Kidney (tissue), 13 donors: ENCODE measurements at regions not wholly inside any gene's neighbourhood (a gene's known extent, or its start where the extent isn't known, plus 50 kb on each side); places are given as distances from the start of the nearest gene placed in this dataset.
A peak's percentile ranks its signal among the peaks of the same experiment; 100 is the strongest.

Source experiments
- DNase-seq, 5 donors: peaks; one replicate each; pipeline ENCODE4 v3.0.0-alpha.2; 2013 to 2020
- FAIRE-seq: peaks from 2 replicates; lab custom pipeline; 2012; peaks lifted over from hg19 to GRCh38; lab: Jason Lieb, UNC
- H3K27ac ChIP-seq, 2 donors: one replicate each; pipeline ENCODE4 v1.7.0; 2013; ENCODE audit warnings: low read depth in 2 of 2, low read length in 2 of 2, inconsistent platforms in 1 of 2
- H3K27me3 ChIP-seq: one replicate; pipeline ENCODE4 v1.7.1; 2013; ENCODE audit warnings: low read length, inconsistent platforms; ENCODE audit not compliant: control insufficient read depth, insufficient read depth
- H3K36me3 ChIP-seq, 3 donors: one replicate each; pipeline versions ENCODE4 v1.7.0 to v1.7.1; 2013; ENCODE audit warnings: low read length in 3 of 3, control low read depth in 1 of 3, inconsistent platforms in 1 of 3; ENCODE audit not compliant: insufficient read depth in 3 of 3, control insufficient read depth in 2 of 3
- H3K4me1 ChIP-seq, 3 donors: one replicate each; pipeline versions ENCODE4 v1.7.0 to v1.7.1; 2013; ENCODE audit warnings: low read length in 3 of 3, inconsistent platforms in 1 of 3, low read depth in 1 of 3; ENCODE audit not compliant: control insufficient read depth in 2 of 3, insufficient read depth in 2 of 3
- H3K4me3 ChIP-seq, 3 donors: one replicate each; pipeline versions ENCODE4 v1.7.0 to v1.8.1; 2013; ENCODE audit warnings: low read length in 3 of 3, control low read depth in 1 of 3, inconsistent platforms in 1 of 3
- H3K9ac ChIP-seq, 3 donors: one replicate each; pipeline versions ENCODE4 v1.7.0 to v1.7.1; 2013; ENCODE audit warnings: low read length in 3 of 3, control low read depth in 1 of 3, inconsistent platforms in 1 of 3
- H3K9me3 ChIP-seq, 3 donors: one replicate each; pipeline versions ENCODE4 v1.7.0 to v1.7.1; 2013; ENCODE audit warnings: low read length in 3 of 3, control low read depth in 1 of 3, inconsistent platforms in 1 of 3; ENCODE audit not compliant: control insufficient read depth in 2 of 3, insufficient read depth in 1 of 3
- CTCF ChIP-seq: IDR thresholded peaks from 3 replicates; pipeline ENCODE4 v1.5.1; 2012; ENCODE audit warnings: mild to moderate bottlenecking, moderate library complexity, borderline replicate concordance; ENCODE audit not compliant: insufficient read depth; ENCODE audit errors: extremely low read depth
- intact Hi-C: fragments of 100-400 bp; cut with DNase I; formaldehyde crosslinking; loops from one replicate; pipeline ENCODE4 v1.11.1; 2022
- donor health status: control.
- donor health status: control.
- donor health status: control.
- donor health status: control.
- donor health status: control.
- donor health status: DM: yes; HTN: yes; CAD: no.
- donor health status: Normal renal cell carcinoma (clear cell type).

- Histone ChIP-seq H3K9me3 (peaks cover 0 to 4% (median 0%) of the 10 kb centered on the region in 3 donors), H3K36me3 (no peaks in the 10 kb centered on the region), H3K4me3 (no peak overlapping the region), H3K27me3 (no peaks in the 10 kb centered on the region), H3K9ac (no peak overlapping the region), H3K27ac (no peak overlapping the region), H3K4me1 (no peaks in the 10 kb centered on the region)
- intact Hi-C loops = no loop called here
- peak in 4 of 5 donors; percentile 44 to 82 (median 70) for DNase-seq
- FAIRE-seq = no peak
- no peak for TF ChIP-seq CTCF
Measured at GRCh38 chr2:150376553-150377335, 110.7 kb downstream of the RND3 start.

GRCh38 chr2:150375333-150375732 is 112.1 kb downstream of the RND3 start:
- intact Hi-C loops = no loop called here

GRCh38 chr2:150374492-150374891 is 113.0 kb downstream of the RND3 start:
- TF ChIP-seq CTCF = no peak
- intact Hi-C loops = no loop called here
- H3K9ac ChIP-seq = no peak overlapping the region

More at GRCh38 chr2:150375333-150375732, 112.1 kb downstream of the RND3 start:
- Histone ChIP-seq H3K9ac (no peak overlapping the region), H3K27ac (no peak overlapping the region), H3K4me1 (no peaks in the 10 kb centered on the region), H3K4me3 (no peak overlapping the region), H3K36me3 (no peaks in the 10 kb centered on the region), H3K27me3 (no peaks in the 10 kb centered on the region), H3K9me3 (peaks cover 0 to 4% (median 0%) of the 10 kb centered on the region in 3 donors)
- FAIRE-seq (no peak), DNase-seq (no peak)
- TF ChIP-seq CTCF = no peak

More at GRCh38 chr2:150374492-150374891, 113.0 kb downstream of the RND3 start:
- Histone ChIP-seq H3K4me1 (no peaks in the 10 kb centered on the region), H3K4me3 (no peak overlapping the region), H3K27ac (no peak overlapping the region), H3K27me3 (no peaks in the 10 kb centered on the region), H3K9me3 (peaks cover 0 to 4% (median 0%) of the 10 kb centered on the region in 3 donors), H3K36me3 (no peaks in the 10 kb centered on the region)
- DNase-seq (no peak), FAIRE-seq (no peak)
